IPS DF 6.9 (cell line): ENCODE measurements at regions not wholly inside any gene's neighbourhood (a gene's known extent, or its start where the extent isn't known, plus 50 kb on each side); places are given as distances from the start of the nearest gene placed in this dataset.
"Not testable (repeated sequence)": the region's sequence is repeated elsewhere in the genome, so short reads cannot be mapped to it uniquely, and the experiment has no call there.

Source experiments
- DNase-seq: peaks from one replicate; pipeline ENCODE4 v3.0.0-alpha.2; 2013; ENCODE audit warnings: low read depth, low spot score
- H3K27ac ChIP-seq: one replicate; pipeline ENCODE4 v1.5.1; 2013; ENCODE audit warnings: low read length, control low read depth
- H3K27me3 ChIP-seq: 2 replicates; pipeline ENCODE4 v1.6.1; 2013; ENCODE audit warnings: mild to moderate bottlenecking, low read length; ENCODE audit not compliant: control insufficient read depth, insufficient read depth
- H3K36me3 ChIP-seq: 2 replicates; pipeline ENCODE4 v1.6.1; 2013; ENCODE audit warnings: low read length; ENCODE audit not compliant: control insufficient read depth, insufficient read depth
- H3K4me1 ChIP-seq: 2 replicates; pipeline ENCODE4 v1.6.1; 2013; ENCODE audit warnings: low read length; ENCODE audit not compliant: control insufficient read depth, insufficient read depth
- H3K4me3 ChIP-seq: 2 replicates; pipeline ENCODE4 v1.5.1; 2013; ENCODE audit warnings: mild to moderate bottlenecking, low read length
- H3K9me3 ChIP-seq: 2 replicates; pipeline ENCODE4 v1.6.1; 2013; ENCODE audit warnings: low read length, inconsistent platforms; ENCODE audit not compliant: control insufficient read depth, insufficient read depth
- WGBS: extraction: QIAGEN DNeasy Blood & Tissue Kit; methylation state at CpG from one replicate; pipeline ENCODE4 v1.1.7; 2013; ENCODE audit warnings: mixed read lengths, missing lambda C conversion rate; ENCODE audit not compliant: insufficient read length, insufficient coverage; 5-methylcytosine and 5-hydroxymethylcytosine counted together

GRCh38 chr10:3648170-3648569 is 136.8 kb downstream of the KLF6 start:
- WGBS: no CpG with 5 or more reads among the region's 6 CpGs
- H3K27me3 ChIP-seq: no peaks in the 10 kb centered on the region

GRCh38 chr10:3647074-3647473 is 137.9 kb downstream of the KLF6 start:
- no CpG with 5 or more reads among the region's 8 CpGs for WGBS
- no peaks in the 10 kb centered on the region for H3K27me3 ChIP-seq
- 0 out of 2 replicates have a peak, but pooled peaks cover 1% of the 10 kb centered on the region for H3K4me1 ChIP-seq
- H3K36me3 ChIP-seq: no peaks in the 10 kb centered on the region
- H3K9me3 ChIP-seq: no peaks in the 10 kb centered on the region
- DNase-seq: no peak
- H3K27ac ChIP-seq: no peak overlapping the region
- H3K4me3 ChIP-seq: no peak overlapping the region

More at GRCh38 chr10:3648170-3648569, 136.8 kb downstream of the KLF6 start:
- H3K27ac ChIP-seq: no peak overlapping the region
- no peak overlapping the region for H3K4me3 ChIP-seq
- no peaks in the 10 kb centered on the region for H3K36me3 ChIP-seq
- 0 out of 2 replicates have a peak, but pooled peaks cover 1% of the 10 kb centered on the region for H3K4me1 ChIP-seq
- H3K9me3 ChIP-seq: no peaks in the 10 kb centered on the region
- no peak for DNase-seq

GRCh38 chr10:3645406-3645805 is 139.6 kb downstream of the KLF6 start:
- H3K4me3 ChIP-seq: no peak overlapping the region
- no CpG with 5 or more reads among the region's 6 CpGs for WGBS

GRCh38 chr10:3640816-3641215 is 144.2 kb downstream of the KLF6 start:
- no peak for DNase-seq
- no CpG with 5 or more reads among the region's 10 CpGs for WGBS
- H3K27me3 ChIP-seq: no peaks in the 10 kb centered on the region
- H3K9me3 ChIP-seq: no peaks in the 10 kb centered on the region
- H3K4me3 ChIP-seq: no peak overlapping the region
- H3K4me1 ChIP-seq: 0 out of 2 replicates have a peak, but pooled peaks cover 1% of the 10 kb centered on the region
- no peaks in the 10 kb centered on the region for H3K36me3 ChIP-seq
- H3K27ac ChIP-seq: no peak overlapping the region

More at GRCh38 chr10:3645406-3645805, 139.6 kb downstream of the KLF6 start:
- no peak overlapping the region for H3K27ac ChIP-seq
- H3K36me3 ChIP-seq: no peaks in the 10 kb centered on the region
- H3K9me3 ChIP-seq: no peaks in the 10 kb centered on the region
- no peak for DNase-seq
- H3K27me3 ChIP-seq: no peaks in the 10 kb centered on the region
- H3K4me1 ChIP-seq: 0 out of 2 replicates have a peak, but pooled peaks cover 1% of the 10 kb centered on the region

- Histone ChIP-seq H3K4me1 (0 out of 2 replicates have a peak, but pooled peaks cover 1% of the 10 kb centered on the region), H3K36me3 (no peaks in the 10 kb centered on the region), H3K9me3 (no peaks in the 10 kb centered on the region), H3K4me3 (no peak overlapping the region), H3K27ac (no peak overlapping the region), H3K27me3 (no peaks in the 10 kb centered on the region)
- DNase-seq: no peak
- no CpG with 5 or more reads among the region's 4 CpGs for WGBS
Observed at GRCh38 chr10:3639546-3639945, 145.5 kb downstream of the KLF6 start.

- WGBS: no CpG with 5 or more reads among the region's 29 CpGs
- no peak overlapping the region for H3K4me3 ChIP-seq
- H3K4me1 ChIP-seq: no peaks in the 10 kb centered on the region
- no peak for DNase-seq
- H3K27me3 ChIP-seq: no peaks in the 10 kb centered on the region
- no peaks in the 10 kb centered on the region for H3K9me3 ChIP-seq
- no peak overlapping the region for H3K27ac ChIP-seq
- H3K36me3 ChIP-seq: no peaks in the 10 kb centered on the region
Observed at GRCh38 chr10:3636356-3637181, 148.4 kb downstream of the KLF6 start.

GRCh38 chr10:3635697-3636096 is 149.3 kb downstream of the KLF6 start:
- Histone ChIP-seq H3K36me3 (no peaks in the 10 kb centered on the region), H3K27me3 (no peaks in the 10 kb centered on the region), H3K9me3 (no peaks in the 10 kb centered on the region), H3K27ac (no peak overlapping the region), H3K4me3 (no peak overlapping the region), H3K4me1 (no peaks in the 10 kb centered on the region)
- DNase-seq: no peak
- WGBS: no CpG with 5 or more reads among the region's 6 CpGs

- Histone ChIP-seq H3K4me1 (no peaks in the 10 kb centered on the region), H3K27ac (no peak overlapping the region), H3K4me3 (no peak overlapping the region), H3K36me3 (no peaks in the 10 kb centered on the region), H3K27me3 (no peaks in the 10 kb centered on the region), H3K9me3 (no peaks in the 10 kb centered on the region)
- WGBS: no CpG with 5 or more reads among the region's 5 CpGs
- DNase-seq: no peak
Observed at GRCh38 chr10:3635211-3635671, 149.8 kb downstream of the KLF6 start.

GRCh38 chr10:3634646-3635045 is 150.4 kb downstream of the KLF6 start:
- not testable (repeated sequence) for H3K4me1 ChIP-seq, H3K27ac ChIP-seq, H3K9me3 ChIP-seq, DNase-seq, H3K36me3 ChIP-seq, H3K27me3 ChIP-seq, H3K4me3 ChIP-seq
- no CpG with 5 or more reads among the region's 1 CpG for WGBS

GRCh38 chr10:3631701-3632330 is 153.2 kb downstream of the KLF6 start:
- Histone ChIP-seq H3K27me3 (no peaks in the 10 kb centered on the region), H3K9me3 (no peaks in the 10 kb centered on the region), H3K4me1 (no peaks in the 10 kb centered on the region), H3K27ac (no peak overlapping the region), H3K36me3 (no peaks in the 10 kb centered on the region), H3K4me3 (no peak overlapping the region)
- DNase-seq: no peak
- no CpG with 5 or more reads among the region's 5 CpGs for WGBS
